ENCODE measurements at regions not wholly inside any gene's neighbourhood (a gene's known extent, or its start where the extent isn't known, plus 50 kb on each side); places are given as distances from the start of the nearest gene placed in this dataset.

DNA sequence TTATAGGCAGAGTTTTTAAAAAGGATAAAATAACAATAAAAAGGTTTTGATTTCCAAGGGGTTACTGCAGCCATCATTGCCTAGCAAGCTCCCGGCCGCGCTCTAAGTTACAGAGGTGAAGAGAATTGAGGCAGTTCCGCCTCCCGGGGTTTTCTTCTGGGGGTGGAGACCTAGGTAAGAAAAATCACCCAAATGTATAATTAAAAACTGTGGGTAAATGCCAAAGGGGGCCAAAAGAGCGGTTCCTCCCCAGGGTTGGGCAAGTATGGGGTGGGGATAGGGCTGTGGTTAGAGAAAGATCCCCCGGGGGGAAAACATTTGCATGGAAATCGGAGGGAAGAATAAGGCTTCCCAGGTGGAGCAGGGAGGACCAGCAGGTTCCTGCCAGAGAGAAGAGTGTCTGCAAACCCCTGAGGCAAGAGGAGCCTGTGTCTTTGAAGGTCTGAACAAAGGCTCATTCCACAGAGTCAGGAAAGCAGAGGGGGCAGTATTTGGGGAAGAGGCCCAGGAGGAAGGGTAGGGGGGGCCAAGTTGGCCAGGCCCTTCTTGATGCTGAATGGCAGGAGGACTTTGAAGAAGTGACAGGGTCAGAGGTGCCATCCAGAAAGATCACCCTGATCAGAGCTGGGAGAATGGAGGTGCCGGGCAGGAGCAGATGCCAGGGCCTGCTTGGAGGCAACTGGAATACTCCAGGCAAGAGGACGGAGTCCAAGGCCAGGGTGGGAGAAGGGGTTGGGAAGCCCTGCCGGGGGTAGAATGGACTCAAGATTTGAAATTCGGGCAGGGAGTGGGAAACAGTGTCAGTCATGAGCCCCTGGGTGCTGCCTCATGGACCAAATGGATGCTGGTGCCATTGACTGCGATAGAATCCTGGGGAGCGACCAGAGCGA, 152.9 kb upstream of the RGMA start:
- TF ChIP-seq, protein P1, sequence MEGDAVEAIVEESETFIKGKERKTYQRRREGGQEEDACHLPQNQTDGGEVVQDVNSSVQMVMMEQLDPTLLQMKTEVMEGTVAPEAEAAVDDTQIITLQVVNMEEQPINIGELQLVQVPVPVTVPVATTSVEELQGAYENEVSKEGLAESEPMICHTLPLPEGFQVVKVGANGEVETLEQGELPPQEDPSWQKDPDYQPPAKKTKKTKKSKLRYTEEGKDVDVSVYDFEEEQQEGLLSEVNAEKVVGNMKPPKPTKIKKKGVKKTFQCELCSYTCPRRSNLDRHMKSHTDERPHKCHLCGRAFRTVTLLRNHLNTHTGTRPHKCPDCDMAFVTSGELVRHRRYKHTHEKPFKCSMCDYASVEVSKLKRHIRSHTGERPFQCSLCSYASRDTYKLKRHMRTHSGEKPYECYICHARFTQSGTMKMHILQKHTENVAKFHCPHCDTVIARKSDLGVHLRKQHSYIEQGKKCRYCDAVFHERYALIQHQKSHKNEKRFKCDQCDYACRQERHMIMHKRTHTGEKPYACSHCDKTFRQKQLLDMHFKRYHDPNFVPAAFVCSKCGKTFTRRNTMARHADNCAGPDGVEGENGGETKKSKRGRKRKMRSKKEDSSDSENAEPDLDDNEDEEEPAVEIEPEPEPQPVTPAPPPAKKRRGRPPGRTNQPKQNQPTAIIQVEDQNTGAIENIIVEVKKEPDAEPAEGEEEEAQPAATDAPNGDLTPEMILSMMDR (IDR thresholded peaks at IDR 0.05; ENCODE audit: borderline replicate concordance, extremely low read depth, low read length, poor library complexity, severe bottlenecking), result no peak
- no peak for TF ChIP-seq EZH2 (IDR thresholded peaks at IDR 0.05; ENCODE audit: borderline replicate concordance, low read depth, low read length, severe bottlenecking)
